Loucy (cell line): ENCODE measurements at regions not wholly inside any gene's neighbourhood (a gene's known extent, or its start where the extent isn't known, plus 50 kb on each side); places are given as distances from the start of the nearest gene placed in this dataset.

Experiments used
- H2AFZ ChIP-seq: fragments of 200-600 bp; sonication (generic); 2 replicates; pipeline ENCODE4 v1.6.0; 2016; ENCODE audit warnings: antibody characterized with exemption, mild to moderate bottlenecking, low read length, moderate library complexity
- H3F3A ChIP-seq: fragments of 200-600 bp; 2 replicates; pipeline ENCODE4 v1.6.0; 2016; ENCODE audit warnings: antibody characterized with exemption, low read depth, mild to moderate bottlenecking
- H3K27me3 ChIP-seq: fragments of 200-600 bp; sonication (generic); 2 replicates; pipeline ENCODE4 v1.6.1; 2014; ENCODE audit warnings: low read length, mild to moderate bottlenecking; ENCODE audit not compliant: insufficient read depth, poor library complexity, severe bottlenecking
- H3K36me3 ChIP-seq: fragments of 200-600 bp; sonication (generic); 2 replicates; pipeline ENCODE4 v1.6.1; 2016; ENCODE audit warnings: low read length; ENCODE audit not compliant: insufficient read depth
- H3K4me1 ChIP-seq: fragments of 200-600 bp; sonication (generic); 2 replicates; pipeline ENCODE4 v1.5.1; 2014; ENCODE audit warnings: low read length, mild to moderate bottlenecking; ENCODE audit not compliant: insufficient read depth, poor library complexity, severe bottlenecking
- H3K4me2 ChIP-seq: fragments of 200-600 bp; sonication (generic); 2 replicates; pipeline ENCODE4 v1.6.0; 2014; ENCODE audit warnings: antibody characterized with exemption, low read length, low read depth, mild to moderate bottlenecking; ENCODE audit not compliant: poor library complexity, severe bottlenecking
- H3K4me3 ChIP-seq: fragments of 200-600 bp; sonication (generic); 2 replicates; pipeline ENCODE4 v1.5.1; 2014; ENCODE audit warnings: low read length, mild to moderate bottlenecking, mixed read lengths; ENCODE audit not compliant: poor library complexity, severe bottlenecking
- H3K79me2 ChIP-seq: fragments of 200-600 bp; sonication (generic); 2 replicates; pipeline ENCODE4 v1.6.1; 2014; ENCODE audit warnings: low read length; ENCODE audit not compliant: insufficient read depth
- H3K9ac ChIP-seq: fragments of 200-600 bp; sonication (generic); 2 replicates; pipeline ENCODE4 v1.6.0; 2014; ENCODE audit warnings: mild to moderate bottlenecking, low read depth, low read length, moderate library complexity; ENCODE audit not compliant: poor library complexity, severe bottlenecking
- H3K9me2 ChIP-seq: fragments of 200-600 bp; sonication (generic); replicated peaks from 2 replicates; pipeline ENCODE4 v1.6.1; 2016; ENCODE audit warnings: low read depth, low read length, mixed read lengths
- H3K9me3 ChIP-seq: fragments of 200-600 bp; sonication (generic); 2 replicates; pipeline ENCODE4 v1.6.1; 2014; ENCODE audit warnings: mild to moderate bottlenecking, antibody characterized with exemption, low read length, low read depth; ENCODE audit not compliant: insufficient read depth
- H4K20me1 ChIP-seq: fragments of 200-600 bp; sonication (generic); 2 replicates; pipeline ENCODE4 v1.6.0; 2014; ENCODE audit warnings: antibody characterized with exemption, low read length, mild to moderate bottlenecking; ENCODE audit not compliant: insufficient read depth, poor library complexity, severe bottlenecking
- EZH2phosphoT487 ChIP-seq: fragments of 200-600 bp; IDR thresholded peaks from 2 replicates; pipeline ENCODE4 v1.6.1; 2018; ENCODE audit warnings: antibody characterized with exemption, mild to moderate bottlenecking, moderate library complexity, borderline replicate concordance
- TF ChIP-seq, protein P1 (sequence below): fragments of 200-600 bp; sonication (generic); conservative IDR thresholded peaks from 2 replicates; pipeline ENCODE4 v1.5.1; 2014; ENCODE audit warnings: mild to moderate bottlenecking, antibody characterized with exemption, low read length

DNA sequence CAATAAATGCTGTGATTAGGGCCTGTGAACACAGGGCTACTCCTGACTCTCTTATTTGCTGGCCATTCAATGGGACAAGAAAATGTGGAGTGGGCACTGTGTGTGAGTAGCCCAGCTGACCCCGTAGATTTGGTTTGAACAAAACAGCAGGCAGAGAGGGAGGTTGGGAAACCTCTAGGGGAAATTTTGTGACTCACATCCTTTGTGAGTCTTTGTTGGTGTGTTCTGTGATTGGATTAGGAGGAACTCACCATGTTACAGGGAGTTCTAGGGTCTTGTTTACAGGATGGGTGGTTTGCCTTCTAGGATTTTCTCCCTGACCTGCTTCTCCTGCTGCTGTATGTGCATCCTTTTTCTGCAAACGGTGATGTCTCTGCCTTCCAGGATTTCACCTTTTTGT, 128.3 kb upstream of the MKI67 start:
- no peaks in the 10 kb centered on the region for H3K36me3 ChIP-seq
- no peak overlapping the region for H3K4me2 ChIP-seq
- H3K9me3 ChIP-seq, result no peaks in the 10 kb centered on the region
- TF ChIP-seq, protein P1, sequence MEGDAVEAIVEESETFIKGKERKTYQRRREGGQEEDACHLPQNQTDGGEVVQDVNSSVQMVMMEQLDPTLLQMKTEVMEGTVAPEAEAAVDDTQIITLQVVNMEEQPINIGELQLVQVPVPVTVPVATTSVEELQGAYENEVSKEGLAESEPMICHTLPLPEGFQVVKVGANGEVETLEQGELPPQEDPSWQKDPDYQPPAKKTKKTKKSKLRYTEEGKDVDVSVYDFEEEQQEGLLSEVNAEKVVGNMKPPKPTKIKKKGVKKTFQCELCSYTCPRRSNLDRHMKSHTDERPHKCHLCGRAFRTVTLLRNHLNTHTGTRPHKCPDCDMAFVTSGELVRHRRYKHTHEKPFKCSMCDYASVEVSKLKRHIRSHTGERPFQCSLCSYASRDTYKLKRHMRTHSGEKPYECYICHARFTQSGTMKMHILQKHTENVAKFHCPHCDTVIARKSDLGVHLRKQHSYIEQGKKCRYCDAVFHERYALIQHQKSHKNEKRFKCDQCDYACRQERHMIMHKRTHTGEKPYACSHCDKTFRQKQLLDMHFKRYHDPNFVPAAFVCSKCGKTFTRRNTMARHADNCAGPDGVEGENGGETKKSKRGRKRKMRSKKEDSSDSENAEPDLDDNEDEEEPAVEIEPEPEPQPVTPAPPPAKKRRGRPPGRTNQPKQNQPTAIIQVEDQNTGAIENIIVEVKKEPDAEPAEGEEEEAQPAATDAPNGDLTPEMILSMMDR, result no peak
- no peak for TF ChIP-seq EZH2phosphoT487
- no peaks in the 10 kb centered on the region for H4K20me1 ChIP-seq
- H3K79me2 ChIP-seq, result no peaks in the 10 kb centered on the region
- no peaks in the 10 kb centered on the region for H3F3A ChIP-seq
- no peaks in the 10 kb centered on the region for H3K9me2 ChIP-seq
- no peaks in the 10 kb centered on the region for H3K27me3 ChIP-seq
- no peaks in the 10 kb centered on the region for H3K4me1 ChIP-seq
- no peak overlapping the region for H2AFZ ChIP-seq
- H3K9ac ChIP-seq, result no peak overlapping the region
- H3K4me3 ChIP-seq, result no peak overlapping the region

DNA sequence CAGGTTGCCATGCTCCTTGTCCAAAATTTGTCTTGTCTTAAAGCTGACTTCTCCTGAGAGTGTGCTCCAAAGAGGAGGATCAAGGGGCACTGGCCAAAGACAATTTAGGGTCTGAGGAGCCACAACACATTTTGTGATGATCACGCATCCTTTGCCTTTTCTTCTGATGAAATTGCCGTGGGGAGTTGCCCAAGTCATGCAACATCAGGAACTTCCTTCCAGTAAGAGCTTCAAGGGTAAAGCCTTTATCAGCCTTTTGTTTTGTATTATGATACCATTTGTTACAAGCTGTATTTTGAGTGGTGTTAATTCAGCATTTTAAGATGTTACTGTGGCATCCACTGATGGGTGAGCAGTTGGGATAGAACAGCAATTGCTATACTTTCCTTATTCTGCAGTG, 131.2 kb upstream of the MKI67 start:
- Histone ChIP-seq H4K20me1 (no peaks in the 10 kb centered on the region), H3F3A (no peaks in the 10 kb centered on the region), H3K36me3 (no peaks in the 10 kb centered on the region), H3K79me2 (no peaks in the 10 kb centered on the region), H3K9me2 (no peaks in the 10 kb centered on the region), H3K27me3 (no peaks in the 10 kb centered on the region), H2AFZ (no peak overlapping the region), H3K4me1 (peaks cover 7% of the 10 kb centered on the region), H3K4me3 (no peak overlapping the region), H3K4me2 (no peak overlapping the region), H3K9ac (no peak overlapping the region), H3K9me3 (no peaks in the 10 kb centered on the region)
- TF ChIP-seq, protein P1, result no peak
- no peak for TF ChIP-seq EZH2phosphoT487

DNA sequence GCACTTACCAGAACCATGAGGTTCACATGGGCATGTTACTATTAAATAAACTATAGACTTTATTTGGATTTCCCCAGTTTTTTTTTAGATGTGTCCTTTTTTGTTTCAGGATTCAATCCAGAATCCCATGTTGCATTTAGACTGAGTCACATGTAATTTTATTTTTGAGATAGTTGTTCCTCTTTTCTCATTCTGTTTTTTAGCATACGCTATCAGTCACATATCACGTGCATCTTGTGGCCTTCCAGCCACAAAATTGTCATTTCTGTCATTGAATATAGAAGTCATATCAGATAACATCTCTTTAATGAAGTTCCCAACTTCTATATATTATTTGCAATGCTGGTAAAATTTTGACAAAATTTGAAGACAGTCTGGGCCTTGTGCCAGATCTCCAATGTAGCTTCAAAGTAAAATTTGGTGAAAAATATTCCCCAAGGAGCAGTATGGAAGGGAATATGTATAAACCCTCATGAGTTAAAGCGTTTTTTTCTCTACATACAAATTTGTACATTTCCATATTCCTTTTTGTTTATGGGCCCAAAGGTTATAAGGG, 132.3 kb upstream of the MKI67 start:
- Histone ChIP-seq H2AFZ (no peak overlapping the region), H3K79me2 (no peaks in the 10 kb centered on the region), H4K20me1 (no peaks in the 10 kb centered on the region), H3K9me2 (no peaks in the 10 kb centered on the region), H3K4me1 (peaks cover 7% of the 10 kb centered on the region), H3K27me3 (no peaks in the 10 kb centered on the region), H3K9ac (no peak overlapping the region), H3K9me3 (no peaks in the 10 kb centered on the region), H3K4me2 (no peak overlapping the region), H3K4me3 (no peak overlapping the region), H3K36me3 (no peaks in the 10 kb centered on the region), H3F3A (no peaks in the 10 kb centered on the region)
- TF ChIP-seq, protein P1, result no peak
- TF ChIP-seq EZH2phosphoT487, result no peak
